HepG2 (cell line): ENCODE measurements at regions not wholly inside any gene's neighbourhood (a gene's known extent, or its start where the extent isn't known, plus 50 kb on each side); places are given as distances from the start of the nearest gene placed in this dataset.
"Not testable (repeated sequence)": the region's sequence is repeated elsewhere in the genome, so short reads cannot be mapped to it uniquely, and the experiment has no call there.

Experiments used
- ATAC-seq: fragments of 200-7000 bp; cut with Tn5 transposase; 3 replicates; pipeline ENCODE4 v1.9.1; 2020; ENCODE audit warnings: mild to moderate bottlenecking, moderate library complexity
- BruUV-seq: library from RNA; stranded (reverse); fragments of 400-500 nt; replicated peaks from 2 replicates; lab custom pipeline; 2021; lab: Mats Ljungman, UMichigan
- CTCF ChIA-PET: fragments of 300-600 bp; formaldehyde crosslinking; extraction: SDS; loops from one replicate; lab custom pipeline; 2021; ENCODE audit warnings: low total read pairs, inconsistent platforms, low intra/inter-chr PET ratio; lab: Yijun Ruan, JAX
- POLR2A ChIA-PET: fragments of 350-600 bp; sonication (Branson Sonifier 250); formaldehyde crosslinking; loops from one replicate; lab custom pipeline; 2020; ENCODE audit warnings: antibody characterized with exemption, inconsistent platforms; lab: Yijun Ruan, JAX
- DNase-seq: peaks from one replicate; pipeline ENCODE4 v3.0.0-alpha.2; 2015; ENCODE audit warnings: low spot score
- FAIRE-seq: peaks from 3 replicates; lab custom pipeline; 2011; peaks lifted over from hg19 to GRCh38; lab: Jason Lieb, UNC
- H2AFZ ChIP-seq: one replicate; pipeline ENCODE4 v1.6.1; 2011; ENCODE audit warnings: low read length, inconsistent platforms
- H3K27ac ChIP-seq: fragments of 300-600 bp; 3 replicates; pipeline ENCODE4 v1.8.0; 2011; ENCODE audit warnings: mixed run types, mild to moderate bottlenecking, mixed read lengths, low read length, inconsistent platforms; ENCODE audit not compliant: insufficient read depth; ENCODE audit errors: extremely low read length
- H3K27me3 ChIP-seq, 2 experiments: fragments of 200-600 bp in 1 of 2; 2 replicates in 1 of 2; 3 replicates in 1 of 2; pipeline versions ENCODE4 v1.6.0 to v1.8.0; 2011; ENCODE audit warnings: low read length in 2 of 2, mild to moderate bottlenecking in 2 of 2, moderate library complexity in 2 of 2, inconsistent platforms in 1 of 2; ENCODE audit not compliant: insufficient read depth in 2 of 2, control insufficient read depth in 1 of 2
- H3K36me3 ChIP-seq, 2 experiments: fragments of 200-600 bp in 1 of 2; replicated peaks in 1 of 2; 2 replicates in 1 of 2; 3 replicates in 1 of 2; pipeline versions ENCODE4 v1.5.1 to v1.8.0; 2011; ENCODE audit warnings: low read length in 2 of 2, inconsistent platforms in 1 of 2; ENCODE audit not compliant: insufficient read depth in 2 of 2, control insufficient read depth in 1 of 2
- H3K4me1 ChIP-seq: 2 replicates; pipeline ENCODE4 v1.5.1; 2012; ENCODE audit warnings: low read length, inconsistent platforms; ENCODE audit not compliant: insufficient read depth
- H3K4me2 ChIP-seq: 2 replicates; pipeline ENCODE4 v1.6.0; 2011; ENCODE audit warnings: low read depth, low read length, inconsistent platforms
- H3K4me3 ChIP-seq, 3 experiments: fragments of 200-600 bp in 1 of 3; sonication (generic), shearing (Covaris generic) in 1 of 3; replicated peaks in 1 of 3; 2 replicates each; pipeline ENCODE4 v1.5.1; 2011 to 2016; ENCODE audit warnings: low read length in 3 of 3, inconsistent platforms in 2 of 3, low read depth in 2 of 3, mild to moderate bottlenecking in 2 of 3, control low read depth in 1 of 3, mixed read lengths in 1 of 3; ENCODE audit not compliant: insufficient read depth in 1 of 3
- H3K79me2 ChIP-seq: one replicate; pipeline ENCODE4 v1.6.1; 2011; ENCODE audit warnings: low read length, inconsistent platforms; ENCODE audit not compliant: insufficient read depth
- H3K9ac ChIP-seq: 2 replicates; pipeline ENCODE4 v1.6.0; 2011; ENCODE audit warnings: mild to moderate bottlenecking, low read depth, low read length, inconsistent platforms; ENCODE audit not compliant: insufficient read depth
- H3K9me3 ChIP-seq: 2 replicates; pipeline ENCODE4 v1.5.1; 2012; ENCODE audit warnings: mild to moderate bottlenecking, low read length
- H4K20me1 ChIP-seq: 2 replicates; pipeline ENCODE4 v1.6.0; 2011; ENCODE audit warnings: inconsistent platforms, mild to moderate bottlenecking, low read length, moderate library complexity; ENCODE audit not compliant: insufficient read depth
- ZNF687 ChIP-seq: sonication (generic); formaldehyde crosslinking; IDR thresholded peaks from 2 replicates; pipeline ENCODE4 v1.5.1; 2020; ENCODE audit warnings: mild to moderate bottlenecking, missing genetic modification reagents, moderate library complexity
- WGBS: methylation state at CpG from one replicate; pipeline ENCODE4 v1.1.6; 2017; ENCODE audit warnings: low lambda C conversion rate; 5-methylcytosine and 5-hydroxymethylcytosine counted together
- in situ Hi-C: cut with HindIII; loops from 2 replicates; pipeline ENCODE4 v1.10.0; 2017; ENCODE audit warnings: low pct_unique_long_range_greater_than_20kb; ENCODE audit not compliant: extremely low pct_ligation_motif_present
- intact Hi-C: fragments of 100-400 bp; cut with micrococcal nuclease; formaldehyde crosslinking; loops from one replicate; pipeline ENCODE4 v1.10.0; 2022; ENCODE audit not compliant: unreplicated experiment

DNA sequence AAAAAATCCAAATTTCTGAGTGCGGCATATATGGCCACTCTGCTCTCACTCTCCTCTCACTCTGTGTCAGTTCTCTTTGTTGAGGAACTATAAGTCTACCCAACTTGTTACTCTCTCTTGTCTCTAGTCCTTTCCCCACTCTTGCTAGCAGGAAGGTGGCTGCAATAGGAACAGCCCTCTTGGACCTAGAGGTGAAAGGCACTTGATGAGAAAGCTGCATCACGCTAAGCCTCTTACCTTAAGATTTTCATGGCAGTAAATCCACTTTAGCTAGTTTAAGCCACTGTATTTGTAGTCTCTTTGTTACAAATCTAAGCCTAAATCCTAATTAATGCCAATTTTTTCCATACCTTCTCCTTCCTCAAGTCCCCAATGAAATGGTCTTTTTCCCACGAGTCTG, 189.9 kb downstream of the NKX6-1 start (continued):
- no peak for TF ChIP-seq ZNF687

- H3K36me3 ChIP-seq, H3K27ac ChIP-seq, POLR2A ChIA-PET, FAIRE-seq, DNase-seq, H3K9ac ChIP-seq, H3K79me2 ChIP-seq, in situ Hi-C loops, H3K4me3 ChIP-seq, H3K9me3 ChIP-seq, H2AFZ ChIP-seq, H3K4me2 ChIP-seq, CTCF ChIA-PET, BruUV-seq, H3K4me1 ChIP-seq, ATAC-seq, intact Hi-C loops, H4K20me1 ChIP-seq, H3K27me3 ChIP-seq: not testable (repeated sequence)
- 5% methylated on average over 5 of the region's 27 CpGs for WGBS
Measured at GRCh38 chr4:84298719-84299254, 200.3 kb downstream of the NKX6-1 start.
